ENCODE measurements at regions not wholly inside any gene's neighbourhood (a gene's known extent, or its start where the extent isn't known, plus 50 kb on each side); places are given as distances from the start of the nearest gene placed in this dataset.
"Not testable (repeated sequence)": the region's sequence is repeated elsewhere in the genome, so short reads cannot be mapped to it uniquely, and the experiment has no call there.

DNA sequence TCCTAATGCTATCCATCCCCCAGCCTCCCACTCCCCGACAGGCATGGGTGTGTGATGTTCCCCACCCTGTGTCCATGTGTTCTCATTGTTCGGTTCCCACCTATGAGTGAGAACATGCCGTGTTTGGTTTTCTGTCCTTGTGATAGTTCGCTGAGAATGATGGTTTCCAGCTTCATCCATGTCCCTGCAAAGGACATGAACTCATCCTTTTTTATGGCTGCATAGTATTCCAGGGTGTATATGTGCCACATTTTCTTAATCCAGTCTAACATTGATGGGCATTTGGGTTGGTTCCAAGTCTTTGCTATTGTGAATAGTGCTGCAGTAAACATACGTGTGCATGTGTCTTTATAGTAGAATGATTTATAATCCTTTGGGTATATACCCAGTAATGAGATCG lies 328.9 kb downstream of the BCAT1 start:
- TF ChIP-seq, protein P1, sequence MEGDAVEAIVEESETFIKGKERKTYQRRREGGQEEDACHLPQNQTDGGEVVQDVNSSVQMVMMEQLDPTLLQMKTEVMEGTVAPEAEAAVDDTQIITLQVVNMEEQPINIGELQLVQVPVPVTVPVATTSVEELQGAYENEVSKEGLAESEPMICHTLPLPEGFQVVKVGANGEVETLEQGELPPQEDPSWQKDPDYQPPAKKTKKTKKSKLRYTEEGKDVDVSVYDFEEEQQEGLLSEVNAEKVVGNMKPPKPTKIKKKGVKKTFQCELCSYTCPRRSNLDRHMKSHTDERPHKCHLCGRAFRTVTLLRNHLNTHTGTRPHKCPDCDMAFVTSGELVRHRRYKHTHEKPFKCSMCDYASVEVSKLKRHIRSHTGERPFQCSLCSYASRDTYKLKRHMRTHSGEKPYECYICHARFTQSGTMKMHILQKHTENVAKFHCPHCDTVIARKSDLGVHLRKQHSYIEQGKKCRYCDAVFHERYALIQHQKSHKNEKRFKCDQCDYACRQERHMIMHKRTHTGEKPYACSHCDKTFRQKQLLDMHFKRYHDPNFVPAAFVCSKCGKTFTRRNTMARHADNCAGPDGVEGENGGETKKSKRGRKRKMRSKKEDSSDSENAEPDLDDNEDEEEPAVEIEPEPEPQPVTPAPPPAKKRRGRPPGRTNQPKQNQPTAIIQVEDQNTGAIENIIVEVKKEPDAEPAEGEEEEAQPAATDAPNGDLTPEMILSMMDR (IDR thresholded peaks at IDR 0.05; ENCODE audit: low read length): not testable (repeated sequence)
- TF ChIP-seq EZH2 (IDR thresholded peaks at IDR 0.05; ENCODE audit: borderline replicate concordance, low read length): not testable (repeated sequence)
